Testis (tissue), 2 donors: ENCODE measurements at regions not wholly inside any gene's neighbourhood (a gene's known extent, or its start where the extent isn't known, plus 50 kb on each side); places are given as distances from the start of the nearest gene placed in this dataset.

Experiments used
- POLR2A ChIP-seq: fragments of 450-650 bp; IDR thresholded peaks from one replicate; pipeline ENCODE4 v1.6.1; 2017; ENCODE audit warnings: antibody characterized with exemption, mild to moderate bottlenecking, moderate library complexity
- TF ChIP-seq, protein P1 (sequence below), 3 experiments: fragments of 450-650 bp in 2 of 3; fragments of 200-600 bp in 1 of 3; sonication (generic) in 1 of 3; IDR thresholded peaks; one replicate each; pipeline ENCODE4 v1.5.1; 2016 to 2019; ENCODE audit warnings: antibody characterized with exemption in 3 of 3, mild to moderate bottlenecking in 2 of 3, moderate library complexity in 1 of 3

DNA sequence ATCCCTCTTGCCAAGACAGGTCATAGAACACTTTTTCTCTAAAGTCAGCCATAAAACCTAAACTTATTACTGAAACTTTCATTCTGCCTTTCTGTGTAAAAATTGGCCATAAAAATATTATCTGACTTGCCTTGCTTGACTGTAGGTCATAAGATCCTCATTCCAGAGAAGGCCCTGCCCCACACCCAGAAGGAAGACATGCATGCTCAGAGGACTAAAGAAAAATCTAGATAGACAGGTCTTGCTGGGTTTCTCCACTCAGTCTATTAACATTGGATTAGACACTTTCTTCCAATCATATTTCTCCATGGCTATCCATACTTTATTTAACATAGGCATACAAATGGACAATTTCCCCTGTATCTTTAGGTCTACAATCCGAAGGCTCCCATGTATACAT, 1066.5 kb downstream of the SLITRK1 start:
- TF ChIP-seq, protein P1, sequence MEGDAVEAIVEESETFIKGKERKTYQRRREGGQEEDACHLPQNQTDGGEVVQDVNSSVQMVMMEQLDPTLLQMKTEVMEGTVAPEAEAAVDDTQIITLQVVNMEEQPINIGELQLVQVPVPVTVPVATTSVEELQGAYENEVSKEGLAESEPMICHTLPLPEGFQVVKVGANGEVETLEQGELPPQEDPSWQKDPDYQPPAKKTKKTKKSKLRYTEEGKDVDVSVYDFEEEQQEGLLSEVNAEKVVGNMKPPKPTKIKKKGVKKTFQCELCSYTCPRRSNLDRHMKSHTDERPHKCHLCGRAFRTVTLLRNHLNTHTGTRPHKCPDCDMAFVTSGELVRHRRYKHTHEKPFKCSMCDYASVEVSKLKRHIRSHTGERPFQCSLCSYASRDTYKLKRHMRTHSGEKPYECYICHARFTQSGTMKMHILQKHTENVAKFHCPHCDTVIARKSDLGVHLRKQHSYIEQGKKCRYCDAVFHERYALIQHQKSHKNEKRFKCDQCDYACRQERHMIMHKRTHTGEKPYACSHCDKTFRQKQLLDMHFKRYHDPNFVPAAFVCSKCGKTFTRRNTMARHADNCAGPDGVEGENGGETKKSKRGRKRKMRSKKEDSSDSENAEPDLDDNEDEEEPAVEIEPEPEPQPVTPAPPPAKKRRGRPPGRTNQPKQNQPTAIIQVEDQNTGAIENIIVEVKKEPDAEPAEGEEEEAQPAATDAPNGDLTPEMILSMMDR (IDR thresholded peaks at IDR 0.05), result no peak
- TF ChIP-seq POLR2A, result no peak
